ENCODE measurements at regions not wholly inside any gene's neighbourhood (a gene's known extent, or its start where the extent isn't known, plus 50 kb on each side); places are given as distances from the start of the nearest gene placed in this dataset.

DNA sequence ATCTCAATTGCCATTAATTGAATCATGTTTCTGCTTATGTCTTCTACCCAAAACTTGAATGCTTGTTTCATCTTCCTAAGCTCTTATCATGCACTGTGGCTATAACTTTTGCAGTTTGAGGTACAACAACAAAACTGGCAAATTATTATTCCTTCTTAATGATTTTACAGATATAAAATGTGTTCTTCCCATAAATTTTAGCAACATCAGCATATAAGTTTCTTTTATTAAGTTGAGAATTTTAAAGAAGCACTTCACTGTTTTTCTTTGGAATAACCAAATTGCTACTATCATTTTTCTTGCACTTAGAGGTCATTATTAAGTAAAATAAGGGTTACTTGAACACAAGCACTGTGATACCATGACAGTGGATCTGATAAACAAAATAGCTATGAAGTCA lies 862.6 kb upstream of the CADM2 start:
- H2AFZ ChIP-seq (ENCODE audit: low read length), result no peak overlapping the region
- ChIA-PET POLR2A (interaction anchor here (0.5 kb wide), 1 partner anchor 1135 kb away, joined by 3 read pairs; no protein-coding TSS in a partner anchor), CTCF (ENCODE audit: unreplicated experiment) (no interaction called here)
- H3K9me3 ChIP-seq (ENCODE audit: low read length), result no peaks in the 10 kb centered on the region
- TF ChIP-seq EZH2phosphoT487 (IDR thresholded peaks at IDR 0.05; ENCODE audit: borderline replicate concordance, low read depth, low read length), result no peak
- TF ChIP-seq, protein P1, sequence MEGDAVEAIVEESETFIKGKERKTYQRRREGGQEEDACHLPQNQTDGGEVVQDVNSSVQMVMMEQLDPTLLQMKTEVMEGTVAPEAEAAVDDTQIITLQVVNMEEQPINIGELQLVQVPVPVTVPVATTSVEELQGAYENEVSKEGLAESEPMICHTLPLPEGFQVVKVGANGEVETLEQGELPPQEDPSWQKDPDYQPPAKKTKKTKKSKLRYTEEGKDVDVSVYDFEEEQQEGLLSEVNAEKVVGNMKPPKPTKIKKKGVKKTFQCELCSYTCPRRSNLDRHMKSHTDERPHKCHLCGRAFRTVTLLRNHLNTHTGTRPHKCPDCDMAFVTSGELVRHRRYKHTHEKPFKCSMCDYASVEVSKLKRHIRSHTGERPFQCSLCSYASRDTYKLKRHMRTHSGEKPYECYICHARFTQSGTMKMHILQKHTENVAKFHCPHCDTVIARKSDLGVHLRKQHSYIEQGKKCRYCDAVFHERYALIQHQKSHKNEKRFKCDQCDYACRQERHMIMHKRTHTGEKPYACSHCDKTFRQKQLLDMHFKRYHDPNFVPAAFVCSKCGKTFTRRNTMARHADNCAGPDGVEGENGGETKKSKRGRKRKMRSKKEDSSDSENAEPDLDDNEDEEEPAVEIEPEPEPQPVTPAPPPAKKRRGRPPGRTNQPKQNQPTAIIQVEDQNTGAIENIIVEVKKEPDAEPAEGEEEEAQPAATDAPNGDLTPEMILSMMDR (conservative IDR thresholded peaks at IDR 0.05; ENCODE audit: low read length), result no peak
- H3K27ac ChIP-seq (ENCODE audit: low read depth, low read length, poor library complexity, severe bottlenecking), result no peak overlapping the region
- no peaks in the 10 kb centered on the region for H3K79me2 ChIP-seq (ENCODE audit: insufficient read depth, low read depth, low read length)
- no TSS peak for BruUV-seq (replicated peaks)
- no peaks in the 10 kb centered on the region for H3K4me1 ChIP-seq (ENCODE audit: insufficient read depth, low read length, poor library complexity, severe bottlenecking)
- H3K4me3 ChIP-seq (ENCODE audit: low read depth, low read length, poor library complexity, severe bottlenecking), result no peak overlapping the region
- intact Hi-C loops (cut with micrococcal nuclease; ENCODE audit: unreplicated experiment), result no loop called here
- no peaks in the 10 kb centered on the region for H4K20me1 ChIP-seq (ENCODE audit: insufficient read depth, low read length)
- no peaks in the 10 kb centered on the region for H3K9me2 ChIP-seq (ENCODE audit: insufficient read depth, low read length)
- H3K36me3 ChIP-seq (ENCODE audit: insufficient read depth, low read length), result no peaks in the 10 kb centered on the region
- no peak overlapping the region for H3K4me2 ChIP-seq (ENCODE audit: low read length)
- DNase-seq (ENCODE audit: low spot score), result no peak

GRCh38 chr3:84100861-84101260 lies 857.9 kb upstream of the CADM2 start:
- no peaks in the 10 kb centered on the region for H3K9me2 ChIP-seq (ENCODE audit: insufficient read depth, low read length)
- intact Hi-C loops (cut with micrococcal nuclease; ENCODE audit: unreplicated experiment), result no loop called here
- H2AFZ ChIP-seq (ENCODE audit: low read length), result no peak overlapping the region
- no peaks in the 10 kb centered on the region for H3K79me2 ChIP-seq (ENCODE audit: insufficient read depth, low read depth, low read length)
- no peaks in the 10 kb centered on the region for H4K20me1 ChIP-seq (ENCODE audit: insufficient read depth, low read length)
- no peak overlapping the region for H3K4me2 ChIP-seq (ENCODE audit: low read length)
- no peak overlapping the region for H3K27ac ChIP-seq (ENCODE audit: low read depth, low read length, poor library complexity, severe bottlenecking)
- DNase-seq (ENCODE audit: low spot score), result no peak
- no peak overlapping the region for H3K4me3 ChIP-seq (ENCODE audit: low read depth, low read length, poor library complexity, severe bottlenecking)
- no TSS peak for BruUV-seq (replicated peaks)
- no peak for TF ChIP-seq EZH2phosphoT487 (IDR thresholded peaks at IDR 0.05; ENCODE audit: borderline replicate concordance, low read depth, low read length)
- TF ChIP-seq, protein P1 (conservative IDR thresholded peaks at IDR 0.05; ENCODE audit: low read length), result no peak
- H3K9me3 ChIP-seq (ENCODE audit: low read length), result no peaks in the 10 kb centered on the region
- POLR2A ChIA-PET, result no interaction called here
- no peaks in the 10 kb centered on the region for H3K36me3 ChIP-seq (ENCODE audit: insufficient read depth, low read length)
- H3K4me1 ChIP-seq (ENCODE audit: insufficient read depth, low read length, poor library complexity, severe bottlenecking), result no peaks in the 10 kb centered on the region
- CTCF ChIA-PET (ENCODE audit: unreplicated experiment), result no interaction called here

GRCh38 chr3:84108442-84108971 lies 850.3 kb upstream of the CADM2 start:
- BruUV-seq (replicated peaks), result no TSS peak
- H3K4me1 ChIP-seq (ENCODE audit: insufficient read depth, low read length, poor library complexity, severe bottlenecking), result no peaks in the 10 kb centered on the region
- no peak overlapping the region for H3K4me2 ChIP-seq (ENCODE audit: low read length)
- H2AFZ ChIP-seq (ENCODE audit: low read length), result no peak overlapping the region
- no peaks in the 10 kb centered on the region for H3K9me3 ChIP-seq (ENCODE audit: low read length)
- no peak overlapping the region for H3K4me3 ChIP-seq (ENCODE audit: low read depth, low read length, poor library complexity, severe bottlenecking)
- no peaks in the 10 kb centered on the region for H3K9me2 ChIP-seq (ENCODE audit: insufficient read depth, low read length)
- POLR2A ChIA-PET, result no interaction called here
- intact Hi-C loops (cut with micrococcal nuclease; ENCODE audit: unreplicated experiment), result no loop called here
- no peaks in the 10 kb centered on the region for H3K79me2 ChIP-seq (ENCODE audit: insufficient read depth, low read depth, low read length)
- TF ChIP-seq EZH2phosphoT487 (IDR thresholded peaks at IDR 0.05; ENCODE audit: borderline replicate concordance, low read depth, low read length), result no peak
- TF ChIP-seq, protein P1 (conservative IDR thresholded peaks at IDR 0.05; ENCODE audit: low read length), result no peak
- no peak for DNase-seq (ENCODE audit: low spot score)
- no peak overlapping the region for H3K27ac ChIP-seq (ENCODE audit: low read depth, low read length, poor library complexity, severe bottlenecking)
- CTCF ChIA-PET (ENCODE audit: unreplicated experiment), result no interaction called here
- no peaks in the 10 kb centered on the region for H3K36me3 ChIP-seq (ENCODE audit: insufficient read depth, low read length)
- no peaks in the 10 kb centered on the region for H4K20me1 ChIP-seq (ENCODE audit: insufficient read depth, low read length)

All from OCI-LY7 (cell line).